Astrocyte (in vitro differentiated cells and primary cell): ENCODE measurements at regions not wholly inside any gene's neighbourhood (a gene's known extent, or its start where the extent isn't known, plus 50 kb on each side); places are given as distances from the start of the nearest gene placed in this dataset.

Source experiments
- DNase-seq: peaks from one replicate; pipeline ENCODE4 v3.0.0-alpha.2; 2010; ENCODE audit warnings: low read depth
- FAIRE-seq: peaks from 2 replicates; lab custom pipeline; 2011; peaks lifted over from hg19 to GRCh38; lab: Jason Lieb, UNC
- H2AFZ ChIP-seq: 2 replicates; pipeline ENCODE4 v1.6.0; 2012; ENCODE audit warnings: low read depth, low read length, inconsistent platforms
- H3K27ac ChIP-seq: 2 replicates; pipeline ENCODE4 v1.5.1; 2011; ENCODE audit warnings: low read depth, low read length, inconsistent platforms
- H3K27me3 ChIP-seq: 2 replicates; pipeline ENCODE4 v1.6.0; 2011; ENCODE audit warnings: low read length, inconsistent platforms; ENCODE audit not compliant: insufficient read depth
- H3K36me3 ChIP-seq: 2 replicates; pipeline ENCODE4 v1.5.1; 2011; ENCODE audit warnings: low read length, inconsistent platforms; ENCODE audit not compliant: insufficient read depth
- H3K4me1 ChIP-seq: 2 replicates; pipeline ENCODE4 v1.5.1; 2011; ENCODE audit warnings: low read length, inconsistent platforms; ENCODE audit not compliant: insufficient read depth
- H3K4me2 ChIP-seq: 2 replicates; pipeline ENCODE4 v1.6.0; 2012; ENCODE audit warnings: low read length, inconsistent platforms
- H3K4me3 ChIP-seq: 2 replicates; pipeline ENCODE4 v1.5.1; 2011; ENCODE audit warnings: low read depth, mild to moderate bottlenecking, low read length, inconsistent platforms; ENCODE audit not compliant: insufficient read depth
- H3K79me2 ChIP-seq: 2 replicates; pipeline ENCODE4 v1.6.0; 2012; ENCODE audit warnings: mild to moderate bottlenecking, low read length, inconsistent platforms; ENCODE audit not compliant: insufficient read depth
- H3K9ac ChIP-seq: 2 replicates; pipeline ENCODE4 v1.6.0; 2012; ENCODE audit warnings: mild to moderate bottlenecking, low read length, inconsistent platforms
- H3K9me3 ChIP-seq: 2 replicates; pipeline ENCODE4 v1.5.1; 2012; ENCODE audit warnings: low read depth, mild to moderate bottlenecking, low read length, inconsistent platforms; ENCODE audit not compliant: insufficient read depth
- H4K20me1 ChIP-seq: 2 replicates; pipeline ENCODE4 v1.6.0; 2012; ENCODE audit warnings: low read length, inconsistent platforms; ENCODE audit not compliant: insufficient read depth
- H3K27ac Mint-ChIP-seq: one replicate; pipeline ENCODE4 v1.8.0; 2021; ENCODE audit warnings: mild to moderate bottlenecking, mixed read lengths; ENCODE audit not compliant: unreplicated experiment
- H3K27me3 Mint-ChIP-seq: one replicate; pipeline ENCODE4 v1.8.0; 2021; ENCODE audit warnings: low read depth, mixed read lengths; ENCODE audit not compliant: unreplicated experiment
- H3K36me3 Mint-ChIP-seq: one replicate; pipeline ENCODE4 v1.8.0; 2021; ENCODE audit warnings: low read depth, mixed read lengths; ENCODE audit not compliant: unreplicated experiment
- H3K4me1 Mint-ChIP-seq: one replicate; pipeline ENCODE4 v1.8.0; 2021; ENCODE audit warnings: low read depth, mixed read lengths; ENCODE audit not compliant: unreplicated experiment
- H3K4me3 Mint-ChIP-seq: one replicate; pipeline ENCODE4 v1.8.0; 2021; ENCODE audit warnings: mild to moderate bottlenecking, moderate library complexity, mixed read lengths; ENCODE audit not compliant: unreplicated experiment
- H3K9me3 Mint-ChIP-seq: one replicate; pipeline ENCODE4 v1.8.0; 2021; ENCODE audit warnings: mild to moderate bottlenecking, mixed read lengths; ENCODE audit not compliant: unreplicated experiment
- EZH2 ChIP-seq: IDR thresholded peaks from 2 replicates; pipeline ENCODE4 v1.6.1; 2012; ENCODE audit warnings: mild to moderate bottlenecking, low read length, inconsistent platforms; ENCODE audit not compliant: insufficient read depth
- TF ChIP-seq, protein P1 (sequence below): IDR thresholded peaks from 2 replicates; pipeline ENCODE4 v1.5.1; 2011; ENCODE audit warnings: low read depth, mild to moderate bottlenecking, inconsistent platforms, low read length, moderate library complexity; ENCODE audit not compliant: insufficient read depth

DNA sequence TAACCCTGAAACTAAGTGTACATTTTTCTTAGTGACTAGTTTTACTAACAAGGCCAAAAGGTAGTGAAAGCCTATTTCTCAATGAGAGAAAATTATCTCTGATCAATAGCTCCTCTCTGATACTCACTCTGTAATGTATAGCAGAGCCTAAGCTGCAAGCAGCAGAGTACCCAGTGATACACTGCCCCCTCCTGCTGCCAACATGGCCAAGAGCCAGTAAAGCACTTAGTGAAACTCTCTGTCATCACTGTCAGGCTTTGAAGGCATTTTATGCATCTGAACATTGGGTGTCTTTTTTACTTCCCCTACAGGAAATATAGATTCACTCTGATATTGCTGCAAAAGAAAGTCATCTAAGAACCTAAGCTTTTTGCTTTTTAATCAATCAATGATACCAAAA is 784.1 kb upstream of the CDH7 start:
- DNase-seq, result no peak
- H3K27me3 Mint-ChIP-seq, result no peaks in the 10 kb centered on the region

DNA sequence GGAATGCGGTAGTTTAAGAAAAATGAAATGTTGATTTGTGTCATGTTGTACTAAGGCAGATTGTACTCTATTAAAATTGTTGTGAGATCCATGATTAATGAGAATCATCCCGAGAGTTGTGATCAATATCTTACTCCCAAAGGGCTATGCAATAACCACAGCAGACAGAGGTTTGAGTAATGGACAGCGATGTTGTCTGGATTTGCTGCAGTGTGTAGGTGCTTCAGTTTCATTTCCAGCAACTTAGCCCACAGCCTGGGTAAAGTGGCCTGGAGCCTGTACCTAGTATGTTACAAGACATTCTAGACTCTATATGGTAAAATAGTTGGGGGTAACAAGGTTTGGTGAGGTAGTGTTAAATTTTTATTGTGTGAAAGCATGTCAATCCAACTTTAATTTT is 794.3 kb upstream of the CDH7 start:
- no peak overlapping the region for H3K4me2 ChIP-seq
- no peaks in the 10 kb centered on the region for H3K9me3 ChIP-seq
- Mint-ChIP-seq H3K27me3 (no peaks in the 10 kb centered on the region), H3K4me1 (no peaks in the 10 kb centered on the region), H3K36me3 (no peaks in the 10 kb centered on the region), H3K9me3 (no peaks in the 10 kb centered on the region), H3K27ac (no peak overlapping the region), H3K4me3 (no peak overlapping the region)
- no peaks in the 10 kb centered on the region for H3K79me2 ChIP-seq
- FAIRE-seq, result no peak
- H3K27me3 ChIP-seq, result no peaks in the 10 kb centered on the region
- H2AFZ ChIP-seq, result no peak overlapping the region
- no peaks in the 10 kb centered on the region for H3K36me3 ChIP-seq
- no peak overlapping the region for H3K27ac ChIP-seq
- no peaks in the 10 kb centered on the region for H3K4me1 ChIP-seq
- no peak overlapping the region for H3K9ac ChIP-seq
- no peaks in the 10 kb centered on the region for H4K20me1 ChIP-seq
- DNase-seq, result no peak
- TF ChIP-seq, protein P1, sequence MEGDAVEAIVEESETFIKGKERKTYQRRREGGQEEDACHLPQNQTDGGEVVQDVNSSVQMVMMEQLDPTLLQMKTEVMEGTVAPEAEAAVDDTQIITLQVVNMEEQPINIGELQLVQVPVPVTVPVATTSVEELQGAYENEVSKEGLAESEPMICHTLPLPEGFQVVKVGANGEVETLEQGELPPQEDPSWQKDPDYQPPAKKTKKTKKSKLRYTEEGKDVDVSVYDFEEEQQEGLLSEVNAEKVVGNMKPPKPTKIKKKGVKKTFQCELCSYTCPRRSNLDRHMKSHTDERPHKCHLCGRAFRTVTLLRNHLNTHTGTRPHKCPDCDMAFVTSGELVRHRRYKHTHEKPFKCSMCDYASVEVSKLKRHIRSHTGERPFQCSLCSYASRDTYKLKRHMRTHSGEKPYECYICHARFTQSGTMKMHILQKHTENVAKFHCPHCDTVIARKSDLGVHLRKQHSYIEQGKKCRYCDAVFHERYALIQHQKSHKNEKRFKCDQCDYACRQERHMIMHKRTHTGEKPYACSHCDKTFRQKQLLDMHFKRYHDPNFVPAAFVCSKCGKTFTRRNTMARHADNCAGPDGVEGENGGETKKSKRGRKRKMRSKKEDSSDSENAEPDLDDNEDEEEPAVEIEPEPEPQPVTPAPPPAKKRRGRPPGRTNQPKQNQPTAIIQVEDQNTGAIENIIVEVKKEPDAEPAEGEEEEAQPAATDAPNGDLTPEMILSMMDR, result no peak
- TF ChIP-seq EZH2, result no peak
- no peak overlapping the region for H3K4me3 ChIP-seq

More for the DNA sequence above, 784.1 kb upstream of the CDH7 start:
- Mint-ChIP-seq H3K4me1 (peaks cover 9% of the 10 kb centered on the region), H3K27ac (peak overlapping the region; percentile 73), H3K36me3 (no peaks in the 10 kb centered on the region), H3K9me3 (no peaks in the 10 kb centered on the region), H3K4me3 (no peak overlapping the region)
- no peak for FAIRE-seq
- no peak for TF ChIP-seq EZH2
- TF ChIP-seq, protein P1, result no peak
- no peaks in the 10 kb centered on the region for H3K79me2 ChIP-seq
- no peak overlapping the region for H3K4me3 ChIP-seq
- H3K36me3 ChIP-seq, result no peaks in the 10 kb centered on the region
- H3K27ac ChIP-seq, result no peak overlapping the region
- no peaks in the 10 kb centered on the region for H3K27me3 ChIP-seq
- no peak overlapping the region for H2AFZ ChIP-seq
- no peaks in the 10 kb centered on the region for H3K4me1 ChIP-seq
- H3K4me2 ChIP-seq, result no peak overlapping the region
- no peaks in the 10 kb centered on the region for H3K9me3 ChIP-seq
- H3K9ac ChIP-seq, result no peak overlapping the region
- H4K20me1 ChIP-seq, result no peaks in the 10 kb centered on the region

DNA sequence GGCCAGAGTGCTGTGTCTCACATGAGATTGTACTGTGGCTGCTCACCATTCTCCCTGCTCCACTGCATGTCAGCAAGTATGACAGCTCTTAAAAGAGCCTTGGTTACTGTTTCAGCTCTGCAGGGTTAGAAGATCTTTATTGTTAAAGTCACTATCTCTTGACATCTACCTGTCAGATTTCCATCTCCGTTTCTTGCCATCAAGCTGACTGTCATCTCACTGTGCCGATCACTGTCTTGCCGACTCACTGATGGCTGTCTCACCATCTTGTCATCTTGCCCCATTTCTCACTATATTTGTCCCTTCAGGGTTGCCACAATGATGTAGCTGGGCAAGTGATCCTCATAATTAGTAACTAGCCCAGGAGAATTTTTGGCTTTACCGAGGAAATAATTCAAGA is 800.9 kb upstream of the CDH7 start:
- no peaks in the 10 kb centered on the region for H3K79me2 ChIP-seq
- no peak overlapping the region for H3K4me3 ChIP-seq
- Mint-ChIP-seq H3K36me3 (no peaks in the 10 kb centered on the region), H3K27me3 (no peaks in the 10 kb centered on the region), H3K4me3 (no peak overlapping the region), H3K9me3 (peaks cover 1% of the 10 kb centered on the region), H3K4me1 (no peaks in the 10 kb centered on the region), H3K27ac (no peak overlapping the region)
- H3K4me1 ChIP-seq, result no peaks in the 10 kb centered on the region
- FAIRE-seq, result no peak
- DNase-seq, result no peak
- TF ChIP-seq, protein P1, result no peak
- no peak for TF ChIP-seq EZH2
- no peak overlapping the region for H3K9ac ChIP-seq
- no peaks in the 10 kb centered on the region for H4K20me1 ChIP-seq
- no peak overlapping the region for H3K27ac ChIP-seq
- H3K9me3 ChIP-seq, result peaks cover 4% of the 10 kb centered on the region
- no peaks in the 10 kb centered on the region for H3K27me3 ChIP-seq
- no peaks in the 10 kb centered on the region for H3K36me3 ChIP-seq
- H2AFZ ChIP-seq, result no peak overlapping the region
- no peak overlapping the region for H3K4me2 ChIP-seq
